ENCODE measurements at regions not wholly inside any gene's neighbourhood (a gene's known extent, or its start where the extent isn't known, plus 50 kb on each side); places are given as distances from the start of the nearest gene placed in this dataset.

DNA sequence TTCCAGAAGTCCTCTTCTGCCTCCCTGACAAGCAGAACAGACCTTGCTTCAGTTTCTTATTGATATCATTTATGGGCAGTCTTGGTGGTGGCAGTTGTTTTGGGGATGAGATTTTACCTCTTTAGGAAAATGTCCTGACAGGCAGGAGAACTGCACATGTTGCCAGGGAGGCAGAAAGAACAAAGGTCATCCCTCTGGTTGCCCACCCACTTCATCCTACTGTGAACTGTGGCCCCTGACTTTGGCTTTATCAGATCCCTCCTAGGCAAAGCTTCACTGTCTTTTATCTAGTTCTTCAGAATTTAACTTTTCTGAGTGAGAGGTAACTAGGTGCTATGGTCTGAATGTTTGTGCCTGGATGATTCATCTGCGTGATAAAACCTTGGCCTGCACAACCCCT, 2071.3 kb upstream of the CELF4 start (continued):
- no peak for TF ChIP-seq BACH1 (IDR thresholded peaks at IDR 0.05; ENCODE audit: low read length)
- no peak for TF ChIP-seq SIX5 (IDR thresholded peaks at IDR 0.05; ENCODE audit: low read depth, low read length)
- TF ChIP-seq KDM4A (IDR thresholded peaks at IDR 0.05; ENCODE audit: low read depth, low read length, severe bottlenecking), result no peak
- no peak for TF ChIP-seq SRF (IDR thresholded peaks at IDR 0.05; ENCODE audit: low read depth, low read length)

Data from H1 (cell line).